OCI-LY3 (cell line): ENCODE measurements at regions not wholly inside any gene's neighbourhood (a gene's known extent, or its start where the extent isn't known, plus 50 kb on each side); places are given as distances from the start of the nearest gene placed in this dataset.
A peak's percentile ranks its signal among the peaks of the same experiment; 100 is the strongest.

Experiments
- H2AFZ ChIP-seq: fragments of 200-600, 300-600 bp; shearing (Covaris generic); 2 replicates; pipeline ENCODE4 v1.6.0; 2014; ENCODE audit warnings: antibody characterized with exemption, low read depth, low read length
- H3K27ac ChIP-seq: fragments of 200-600, 300-600 bp; sonication (generic); 2 replicates; pipeline ENCODE4 v1.5.1; 2014; ENCODE audit warnings: mild to moderate bottlenecking, low read length, moderate library complexity, mixed read lengths
- H3K27me3 ChIP-seq: fragments of 200-600, 300-600 bp; sonication (generic); 2 replicates; pipeline ENCODE4 v1.6.1; 2014; ENCODE audit warnings: low read depth, low read length, mixed read lengths
- H3K36me3 ChIP-seq: fragments of 200-600, 300-600 bp; sonication (generic); replicated peaks from 2 replicates; pipeline ENCODE3; 2014; ENCODE audit warnings: low read depth, low read length, mixed read lengths
- H3K4me1 ChIP-seq: fragments of 300-600, 200-600 bp; sonication (generic); 2 replicates; pipeline ENCODE4 v1.6.1; 2014; ENCODE audit warnings: low read length, mixed read lengths
- H3K4me2 ChIP-seq: fragments of 200-600, 300-600 bp; sonication (generic); 2 replicates; pipeline ENCODE4 v1.6.1; 2014; ENCODE audit warnings: low read length, mixed read lengths
- H3K4me3 ChIP-seq: fragments of 300-600, 200-600 bp; sonication (generic); 2 replicates; pipeline ENCODE4 v1.5.1; 2014; ENCODE audit warnings: antibody characterized with exemption, mild to moderate bottlenecking, low read length, moderate library complexity
- H3K79me2 ChIP-seq: fragments of 300-600, 200-600 bp; shearing (Covaris generic); 2 replicates; pipeline ENCODE4 v1.6.1; 2014; ENCODE audit warnings: mild to moderate bottlenecking, low read length, mixed read lengths
- H3K9ac ChIP-seq: fragments of 300-600, 200-600 bp; shearing (Covaris generic); 2 replicates; pipeline ENCODE4 v1.6.0; 2014; ENCODE audit warnings: mild to moderate bottlenecking, low read length, moderate library complexity
- H3K9me3 ChIP-seq: fragments of 200-600, 300-600 bp; shearing (Covaris generic); 2 replicates; pipeline ENCODE4 v1.6.1; 2014; ENCODE audit warnings: low read length, mixed read lengths; ENCODE audit not compliant: insufficient read depth
- H4K20me1 ChIP-seq: fragments of 200-600, 300-600 bp; sonication (generic); 2 replicates; pipeline ENCODE4 v1.6.1; 2016; ENCODE audit warnings: low read length, mixed read lengths; ENCODE audit not compliant: insufficient read depth
- CTCF ChIP-seq: fragments of 200-600, 300-600 bp; sonication (generic); IDR thresholded peaks from 2 replicates; pipeline ENCODE4 v1.5.1; 2014; ENCODE audit warnings: antibody characterized with exemption, low read length, low read depth
- EZH2phosphoT487 ChIP-seq: fragments of 200-600 bp; shearing (Covaris generic); IDR thresholded peaks from 2 replicates; pipeline ENCODE4 v1.6.1; 2018; ENCODE audit warnings: antibody characterized with exemption, mixed run types, low read depth

- Histone ChIP-seq H3K4me3 (no peak overlapping the region), H3K27ac (peak overlapping the region; percentile 79; the same call in 1 of the 2 replicates)
- no peak for TF ChIP-seq EZH2phosphoT487
- TF ChIP-seq CTCF, result no peak
These were observed 207.1 kb upstream of the SLC16A7 start for GRCh38 chr12:59388694-59389093.

DNA sequence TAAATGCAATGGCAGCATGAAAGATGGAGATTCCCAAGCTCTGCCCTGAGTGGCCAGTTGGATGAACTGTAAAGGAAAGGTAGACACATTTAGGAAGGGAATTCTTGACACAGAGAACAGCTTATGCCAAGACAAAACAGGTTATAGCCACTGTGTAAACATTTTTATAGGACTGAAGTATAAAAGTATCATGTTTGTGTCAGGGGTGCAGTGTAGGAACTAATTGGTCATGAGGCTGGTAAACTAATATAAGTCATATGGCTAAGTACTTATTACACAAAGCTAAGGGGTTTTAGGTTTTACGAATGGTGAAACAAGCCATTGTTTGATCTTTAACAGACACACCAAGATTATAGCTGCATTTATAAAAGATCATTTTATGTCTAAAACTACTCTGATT is 207.7 kb upstream of the SLC16A7 start:
- Histone ChIP-seq H3K4me3 (peak overlapping the region; percentile 36), H3K36me3 (peaks cover 10% of the 10 kb centered on the region), H4K20me1 (no peaks in the 10 kb centered on the region), H3K4me2 (peak overlapping the region; percentile 58), H2AFZ (peak overlapping the region; percentile 36), H3K79me2 (no peaks in the 10 kb centered on the region), H3K4me1 (peaks cover 31% of the 10 kb centered on the region), H3K9me3 (peaks cover 3% of the 10 kb centered on the region; the same call in 1 of the 2 replicates), H3K27ac (peak overlapping the region; percentile 79), H3K9ac (peak overlapping the region; percentile 38), H3K27me3 (no peaks in the 10 kb centered on the region)
- TF ChIP-seq CTCF (no peak), EZH2phosphoT487 (no peak)

More at GRCh38 chr12:59388694-59389093, 207.1 kb upstream of the SLC16A7 start:
- Histone ChIP-seq H3K9ac (no peak overlapping the region), H3K36me3 (peaks cover 10% of the 10 kb centered on the region), H3K4me1 (peaks cover 28% of the 10 kb centered on the region), H3K79me2 (no peaks in the 10 kb centered on the region), H2AFZ (no peak overlapping the region), H3K27me3 (no peaks in the 10 kb centered on the region), H3K4me2 (peak overlapping the region; percentile 58), H3K9me3 (peaks cover 3% of the 10 kb centered on the region; the same call in 1 of the 2 replicates), H4K20me1 (no peaks in the 10 kb centered on the region)

DNA sequence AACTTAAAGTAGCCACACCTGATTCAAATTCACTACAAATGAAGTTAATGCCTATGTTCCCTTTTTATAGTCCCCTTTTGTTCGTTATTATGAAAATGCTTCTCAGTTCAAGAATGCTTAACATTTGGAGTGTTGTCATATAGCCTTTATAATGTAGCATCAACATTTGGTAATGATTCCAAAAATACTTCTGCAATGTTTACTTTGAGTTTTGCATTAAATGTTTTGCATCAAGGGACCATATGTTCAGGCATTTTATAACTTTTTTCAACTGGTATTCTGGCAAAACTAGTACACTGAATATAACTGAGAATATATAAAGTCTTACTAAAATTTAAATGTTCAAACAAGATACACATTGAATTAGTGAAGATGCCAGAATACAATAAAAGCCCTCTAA is 209.6 kb upstream of the SLC16A7 start:
- no peaks in the 10 kb centered on the region for H4K20me1 ChIP-seq
- peaks cover 41% of the 10 kb centered on the region for H3K4me1 ChIP-seq
- no peaks in the 10 kb centered on the region for H3K27me3 ChIP-seq
- TF ChIP-seq CTCF (no peak), EZH2phosphoT487 (no peak)
- H3K36me3 ChIP-seq, result peaks cover 10% of the 10 kb centered on the region
- H3K9ac ChIP-seq, result no peak overlapping the region
- peaks cover 3% of the 10 kb centered on the region; the same call in 1 of the 2 replicates for H3K9me3 ChIP-seq
- H3K27ac ChIP-seq, result 0 out of 2 replicates have a peak overlapping the region, but pooled peaks have one; percentile 79
- H3K4me3 ChIP-seq, result no peak overlapping the region
- H3K79me2 ChIP-seq, result no peaks in the 10 kb centered on the region
- no peak overlapping the region for H2AFZ ChIP-seq
- H3K4me2 ChIP-seq, result no peak overlapping the region

DNA sequence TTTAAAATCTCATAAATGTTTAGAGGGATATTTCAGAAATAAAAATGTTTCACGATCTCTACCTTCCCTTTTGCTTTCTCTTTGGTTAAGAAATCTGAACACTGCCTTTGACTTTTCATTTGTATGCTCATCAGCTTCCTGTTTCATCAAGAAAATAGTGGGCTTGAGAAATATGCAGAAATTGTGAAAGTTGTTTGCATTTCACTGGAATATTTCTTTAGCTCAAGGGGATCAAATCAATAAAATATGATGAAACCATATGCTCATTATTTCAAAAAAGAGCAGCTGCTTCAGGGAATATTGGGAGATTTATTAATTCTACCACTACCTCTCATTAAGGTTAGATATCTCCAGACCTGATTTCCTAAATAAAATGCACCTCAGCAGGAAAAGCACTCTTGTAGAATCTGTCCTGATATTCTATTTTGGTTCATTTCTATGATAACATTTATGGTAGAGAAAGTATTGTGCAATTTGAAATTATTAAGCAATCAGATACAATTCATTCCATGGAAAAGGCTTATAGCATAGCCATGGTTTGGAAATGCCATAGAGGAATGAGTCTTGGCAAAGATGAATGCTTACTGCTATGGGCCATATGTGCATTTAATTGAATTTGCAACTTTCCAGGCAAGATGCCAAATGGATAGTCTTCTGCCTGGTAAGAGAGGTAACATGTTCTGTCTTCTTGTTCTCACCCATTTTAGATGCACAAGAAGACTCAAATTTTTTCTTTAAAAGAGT is 212.6 kb upstream of the SLC16A7 start:
- Histone ChIP-seq H2AFZ (peak overlapping the region; percentile 62), H3K79me2 (no peaks in the 10 kb centered on the region), H3K4me2 (peak overlapping the region; percentile 54), H3K9ac (peak overlapping the region; percentile 26; the same call in 1 of the 2 replicates), H3K9me3 (peaks cover 3% of the 10 kb centered on the region; the same call in 1 of the 2 replicates), H3K27me3 (no peaks in the 10 kb centered on the region), H3K36me3 (peaks cover 4% of the 10 kb centered on the region), H3K27ac (peak overlapping the region; percentile 35), H3K4me1 (peaks cover 31% of the 10 kb centered on the region), H4K20me1 (no peaks in the 10 kb centered on the region), H3K4me3 (peak overlapping the region; percentile 46)
- no peak for TF ChIP-seq EZH2phosphoT487
- TF ChIP-seq CTCF, result no peak
